H1 (cell line): ENCODE measurements at regions not wholly inside any gene's neighbourhood (a gene's known extent, or its start where the extent isn't known, plus 50 kb on each side); places are given as distances from the start of the nearest gene placed in this dataset.

ENCODE experiments used
- CTCF ChIA-PET: fragments of 300-600 bp; sonication (Branson Sonifier 250); formaldehyde crosslinking; loops from one replicate; lab custom pipeline; 2021; ENCODE audit not compliant: partially characterized antibody; lab: Charles Lee
- POLR2A ChIA-PET: fragments of 300-600 bp; sonication (Branson Sonifier 250); formaldehyde crosslinking; loops from one replicate; lab custom pipeline; 2021; ENCODE audit warnings: inconsistent platforms; ENCODE audit not compliant: partially characterized antibody; lab: Charles Lee
- DNase-seq, 2 experiments: peaks; one replicate each; pipeline versions ENCODE4 v3.0.0 to v3.0.0-alpha.2; 2010 to 2022; ENCODE audit warnings: low spot score in 2 of 2, low read depth in 1 of 2, mixed read lengths in 1 of 2
- FAIRE-seq: peaks from 2 replicates; lab custom pipeline; 2011; peaks lifted over from hg19 to GRCh38; lab: Jason Lieb, UNC
- H2AFZ ChIP-seq: 2 replicates; pipeline ENCODE4 v1.8.1; 2012; ENCODE audit warnings: low read length, inconsistent platforms
- H2AK5ac ChIP-seq: 2 replicates; pipeline ENCODE4 v1.6.1; 2013; ENCODE audit warnings: low read depth, low read length
- H2BK120ac ChIP-seq: replicated peaks from 2 replicates; pipeline ENCODE3; 2013; ENCODE audit warnings: low read depth, low read length, inconsistent platforms
- H2BK12ac ChIP-seq: 2 replicates; pipeline ENCODE4 v1.6.1; 2013; ENCODE audit warnings: low read depth, low read length
- H2BK15ac ChIP-seq: 2 replicates; pipeline ENCODE4 v1.6.1; 2013; ENCODE audit warnings: low read length
- H2BK20ac ChIP-seq: 2 replicates; pipeline ENCODE4 v1.6.1; 2013; ENCODE audit warnings: low read length
- H2BK5ac ChIP-seq: 2 replicates; pipeline ENCODE4 v1.6.1; 2013; ENCODE audit warnings: low read depth, low read length
- H3K14ac ChIP-seq: 2 replicates; pipeline ENCODE4 v1.6.1; 2013; ENCODE audit warnings: inconsistent platforms; ENCODE audit not compliant: insufficient read length
- H3K18ac ChIP-seq: 2 replicates; pipeline ENCODE4 v1.6.1; 2013; ENCODE audit warnings: low read length; ENCODE audit errors: extremely low read depth
- H3K23ac ChIP-seq: 2 replicates; pipeline ENCODE4 v1.6.1; 2013; ENCODE audit warnings: inconsistent platforms; ENCODE audit not compliant: insufficient read length
- H3K23me2 ChIP-seq: 2 replicates; pipeline ENCODE4 v1.6.1; 2013; ENCODE audit warnings: low read depth, low read length
- H3K27ac ChIP-seq: 2 replicates; pipeline ENCODE4 v1.6.1; 2011; ENCODE audit warnings: low read depth, low read length, inconsistent platforms
- H3K27me3 ChIP-seq, 4 experiments: replicated peaks in 1 of 4; 1 replicate in 1 of 4; 2 replicates in 3 of 4; pipeline versions ENCODE4 v1.6.1 to v1.8.1; 2011 to 2013; ENCODE audit warnings: low read length in 3 of 4, mild to moderate bottlenecking in 3 of 4, inconsistent platforms in 2 of 4, mixed read lengths in 2 of 4, moderate library complexity in 1 of 4; ENCODE audit not compliant: control insufficient read depth in 3 of 4, insufficient read depth in 3 of 4; ENCODE audit errors: extremely low read depth in 1 of 4
- H3K36me3 ChIP-seq, 4 experiments: 2 replicates each; pipeline versions ENCODE4 v1.6.1 to v1.8.1; 2011 to 2013; ENCODE audit warnings: mild to moderate bottlenecking in 4 of 4, low read length in 3 of 4, moderate library complexity in 2 of 4, control low read depth in 1 of 4, inconsistent platforms in 1 of 4; ENCODE audit not compliant: insufficient read depth in 4 of 4, control insufficient read depth in 2 of 4
- H3K4ac ChIP-seq: replicated peaks from 2 replicates; pipeline ENCODE3; 2013; ENCODE audit warnings: low read length, low read depth, mixed read lengths, inconsistent platforms; ENCODE audit not compliant: insufficient read length
- H3K4me1 ChIP-seq, 4 experiments: replicated peaks in 1 of 4; 1 replicate in 1 of 4; 2 replicates in 3 of 4; pipeline versions ENCODE4 v1.6.1 to v1.8.1; 2011 to 2013; ENCODE audit warnings: low read length in 3 of 4, inconsistent platforms in 2 of 4, mixed read lengths in 1 of 4; ENCODE audit not compliant: insufficient read depth in 4 of 4, control insufficient read depth in 3 of 4
- H3K4me2 ChIP-seq, 2 experiments: 2 replicates each; pipeline versions ENCODE4 v1.6.1 to v1.8.1; 2011 to 2013; ENCODE audit warnings: low read depth in 2 of 2, low read length in 2 of 2, control low read depth in 1 of 2, inconsistent platforms in 1 of 2, mild to moderate bottlenecking in 1 of 2; ENCODE audit not compliant: insufficient read depth in 1 of 2
- H3K4me3 ChIP-seq, 4 experiments: fragments of 200-600, 300-600 bp in 1 of 4; sonication (generic), shearing (Covaris generic), sonication (Bioruptor Twin) in 1 of 4; 2 replicates each; pipeline versions ENCODE4 v1.5.1 to v1.8.1; 2011 to 2016; ENCODE audit warnings: low read length in 4 of 4, low read depth in 3 of 4, control low read depth in 2 of 4, inconsistent platforms in 2 of 4, mild to moderate bottlenecking in 2 of 4, mixed read lengths in 1 of 4, moderate library complexity in 1 of 4; ENCODE audit not compliant: insufficient read depth in 2 of 4; ENCODE audit errors: extremely low read depth in 1 of 4
- H3K56ac ChIP-seq: replicated peaks from 2 replicates; pipeline ENCODE3; 2013; ENCODE audit warnings: low read depth, mild to moderate bottlenecking, mixed read lengths, low read length, inconsistent platforms; ENCODE audit not compliant: insufficient read length
- H3K79me1 ChIP-seq: 2 replicates; pipeline ENCODE4 v1.6.1; 2013; ENCODE audit warnings: low read depth, low read length, control low read depth
- H3K79me2 ChIP-seq, 2 experiments: 2 replicates each; pipeline versions ENCODE4 v1.6.1 to v1.8.1; 2012 to 2013; ENCODE audit warnings: low read length in 2 of 2, mild to moderate bottlenecking in 2 of 2, inconsistent platforms in 1 of 2; ENCODE audit not compliant: insufficient read depth in 2 of 2, control insufficient read depth in 1 of 2
- H3K9ac ChIP-seq, 4 experiments: replicated peaks in 1 of 4; 1 replicate in 1 of 4; 2 replicates in 3 of 4; pipeline versions ENCODE4 v1.6.1 to v1.8.1; 2011 to 2013; ENCODE audit warnings: low read depth in 3 of 4, low read length in 3 of 4, control low read depth in 2 of 4, mild to moderate bottlenecking in 2 of 4, moderate library complexity in 2 of 4, inconsistent platforms in 1 of 4; ENCODE audit errors: extremely low read depth in 1 of 4
- H3K9me3 ChIP-seq, 2 experiments: 2 replicates each; pipeline versions ENCODE4 v1.6.1 to v1.8.1; 2012 to 2013; ENCODE audit warnings: mild to moderate bottlenecking in 2 of 2, moderate library complexity in 2 of 2, control low read depth in 1 of 2, inconsistent platforms in 1 of 2, low read depth in 1 of 2, low read length in 1 of 2, mixed read lengths in 1 of 2; ENCODE audit not compliant: insufficient read depth in 2 of 2
- H4K20me1 ChIP-seq, 2 experiments: replicated peaks in 1 of 2; 2 replicates each; pipeline versions ENCODE3 to v1.8.1; 2011 to 2013; ENCODE audit warnings: inconsistent platforms in 2 of 2, low read length in 2 of 2, mild to moderate bottlenecking in 1 of 2; ENCODE audit not compliant: insufficient read depth in 2 of 2, control insufficient read depth in 1 of 2
- H4K5ac ChIP-seq: 2 replicates; pipeline ENCODE4 v1.6.1; 2013; ENCODE audit warnings: low read length, low read depth, mixed read lengths, inconsistent platforms; ENCODE audit not compliant: insufficient read length
- H4K8ac ChIP-seq: 2 replicates; pipeline ENCODE4 v1.8.0; 2013; ENCODE audit warnings: mild to moderate bottlenecking, moderate library complexity, low read length, inconsistent platforms; ENCODE audit not compliant: insufficient read depth; ENCODE audit errors: extremely low read depth
- H4K91ac ChIP-seq: replicated peaks from 2 replicates; pipeline ENCODE3; 2013; ENCODE audit warnings: low read length, mixed read lengths, inconsistent platforms; ENCODE audit not compliant: insufficient read length
- ATF3 ChIP-seq: IDR thresholded peaks from 2 replicates; pipeline ENCODE4 v1.6.1; 2011; ENCODE audit warnings: low read depth, mild to moderate bottlenecking, low read length; ENCODE audit not compliant: insufficient read depth
- CHD2 ChIP-seq: IDR thresholded peaks from 2 replicates; pipeline ENCODE4 v1.6.1; 2012; ENCODE audit warnings: low read length, improper control_type of control experiment
- GABPA ChIP-seq: IDR thresholded peaks from 2 replicates; pipeline ENCODE4 v1.6.1; 2011; ENCODE audit warnings: mild to moderate bottlenecking, low read length, moderate library complexity, borderline replicate concordance; ENCODE audit not compliant: insufficient read depth
- KDM1A ChIP-seq: fragments of 200-600, 300-600 bp; sonication (generic); IDR thresholded peaks from 2 replicates; pipeline ENCODE4 v1.7.1; 2016; ENCODE audit warnings: mild to moderate bottlenecking, low read length, borderline replicate concordance
- KDM5A ChIP-seq: fragments of 200-600 bp; IDR thresholded peaks from 2 replicates; pipeline ENCODE4 v1.7.1; 2012; ENCODE audit warnings: mild to moderate bottlenecking, low read length, inconsistent platforms, mixed read lengths
- RAD21 ChIP-seq, 2 experiments: IDR thresholded peaks in 1 of 2; conservative IDR thresholded peaks in 1 of 2; 2 replicates each; pipeline ENCODE4 v1.6.1; 2011; ENCODE audit warnings: low read depth in 2 of 2, low read length in 2 of 2, improper control_type of control experiment in 1 of 2, inconsistent platforms in 1 of 2, mild to moderate bottlenecking in 1 of 2, moderate library complexity in 1 of 2
- RNF2 ChIP-seq: fragments of 200-900, 300-1000 bp; sonication (generic); IDR thresholded peaks from 2 replicates; pipeline ENCODE4 v1.7.1; 2016; ENCODE audit warnings: borderline replicate concordance, low read depth, mild to moderate bottlenecking, antibody characterized with exemption, low read length; ENCODE audit not compliant: poor library complexity, severe bottlenecking; ENCODE audit errors: missing control alignments
- SIRT6 ChIP-seq: IDR thresholded peaks from one replicate; pipeline ENCODE4 v1.7.1; 2012; ENCODE audit warnings: low read length, inconsistent platforms
- SRF ChIP-seq: IDR thresholded peaks from 2 replicates; pipeline ENCODE4 v1.6.1; 2011; ENCODE audit warnings: mild to moderate bottlenecking, low read depth, low read length, moderate library complexity
- TCF12 ChIP-seq: IDR thresholded peaks from 2 replicates; pipeline ENCODE4 v1.6.1; 2011; ENCODE audit warnings: low read depth, mild to moderate bottlenecking, low read length
- WGBS, 2 experiments: shearing (Covaris generic) in 1 of 2; methylation state at CpG; one replicate each; pipeline versions ENCODE4 v1.1.6 to v1.1.7; 2013 to 2015; ENCODE audit warnings: low lambda C conversion rate in 2 of 2, mixed read lengths in 2 of 2, inconsistent platforms in 1 of 2, low coverage in 1 of 2, missing lambda C conversion rate in 1 of 2; ENCODE audit not compliant: insufficient replicate concordance in 2 of 2, insufficient coverage in 1 of 2, insufficient read length in 1 of 2; ENCODE audit errors: extremely low coverage in 1 of 2, missing lambda C conversion rate in 1 of 2; 5-methylcytosine and 5-hydroxymethylcytosine counted together
- TF ChIP-seq, protein P1 (sequence below), 3 experiments: IDR thresholded peaks; 1 replicate in 2 of 3; 2 replicates in 1 of 3; pipeline versions ENCODE4 v1.5.1 to v1.6.1; 2011; ENCODE audit warnings: low read length in 3 of 3, mild to moderate bottlenecking in 3 of 3, inconsistent platforms in 2 of 3, low read depth in 1 of 3, moderate library complexity in 1 of 3; ENCODE audit not compliant: insufficient read depth in 1 of 3; ENCODE audit errors: control extremely low read depth in 1 of 3

DNA sequence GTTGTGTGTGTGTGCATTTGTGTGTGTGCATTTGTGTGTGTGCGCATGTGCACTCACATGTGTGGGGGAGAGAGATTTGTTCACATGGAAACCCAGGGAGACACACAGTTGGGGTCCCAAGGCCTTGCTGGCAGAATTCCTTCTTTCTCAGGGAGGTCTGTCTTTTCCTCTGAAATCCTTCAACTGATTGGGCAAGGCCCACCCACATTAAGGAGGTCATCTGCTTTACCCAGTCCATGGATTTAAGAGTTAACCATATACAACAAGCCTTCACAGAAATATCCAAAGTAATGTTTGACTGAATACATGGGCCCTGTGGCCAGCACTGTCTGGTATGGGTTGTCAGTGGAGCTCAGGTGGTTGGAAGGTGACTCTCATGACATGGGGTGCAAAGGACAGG, 641.4 kb downstream of the BRD1 start:
- ChIA-PET CTCF (no interaction called here), POLR2A (no interaction called here)
- no peak for TF ChIP-seq KDM5A
- TF ChIP-seq SRF, result no peak
- no peak for TF ChIP-seq GABPA
- no peak for TF ChIP-seq KDM1A
- TF ChIP-seq CHD2, result no peak
- TF ChIP-seq RAD21 (IDR thresholded peaks at IDR 0.05 in 1 of 2, conservative IDR thresholded peaks at IDR 0.05 in 1 of 2; ENCODE audit: low read depth in 2 of 2, low read length in 2 of 2), result no peak
- no peak for TF ChIP-seq TCF12
- TF ChIP-seq ATF3, result no peak
- TF ChIP-seq, protein P1, sequence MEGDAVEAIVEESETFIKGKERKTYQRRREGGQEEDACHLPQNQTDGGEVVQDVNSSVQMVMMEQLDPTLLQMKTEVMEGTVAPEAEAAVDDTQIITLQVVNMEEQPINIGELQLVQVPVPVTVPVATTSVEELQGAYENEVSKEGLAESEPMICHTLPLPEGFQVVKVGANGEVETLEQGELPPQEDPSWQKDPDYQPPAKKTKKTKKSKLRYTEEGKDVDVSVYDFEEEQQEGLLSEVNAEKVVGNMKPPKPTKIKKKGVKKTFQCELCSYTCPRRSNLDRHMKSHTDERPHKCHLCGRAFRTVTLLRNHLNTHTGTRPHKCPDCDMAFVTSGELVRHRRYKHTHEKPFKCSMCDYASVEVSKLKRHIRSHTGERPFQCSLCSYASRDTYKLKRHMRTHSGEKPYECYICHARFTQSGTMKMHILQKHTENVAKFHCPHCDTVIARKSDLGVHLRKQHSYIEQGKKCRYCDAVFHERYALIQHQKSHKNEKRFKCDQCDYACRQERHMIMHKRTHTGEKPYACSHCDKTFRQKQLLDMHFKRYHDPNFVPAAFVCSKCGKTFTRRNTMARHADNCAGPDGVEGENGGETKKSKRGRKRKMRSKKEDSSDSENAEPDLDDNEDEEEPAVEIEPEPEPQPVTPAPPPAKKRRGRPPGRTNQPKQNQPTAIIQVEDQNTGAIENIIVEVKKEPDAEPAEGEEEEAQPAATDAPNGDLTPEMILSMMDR (IDR thresholded peaks at IDR 0.05; ENCODE audit: control extremely low read depth in 1 of 3, insufficient read depth in 1 of 3, low read depth in 1 of 3, low read length in 3 of 3), result no peak
- no peak for TF ChIP-seq RNF2
- TF ChIP-seq SIRT6, result no peak

More for the DNA sequence above, 641.4 kb downstream of the BRD1 start:
- Histone ChIP-seq H2BK120ac (no peak overlapping the region), H2BK12ac (no peak overlapping the region), H3K4me3 (no peak overlapping the region), H3K36me3 (no peaks in the 10 kb centered on the region), H4K91ac (no peak overlapping the region), H3K56ac (no peak overlapping the region), H2BK5ac (no peak overlapping the region), H4K5ac (no peak overlapping the region), H3K4me1 (no peaks in the 10 kb centered on the region; a peak in 1 of 7 replicates), H4K20me1 (no peaks in the 10 kb centered on the region), H3K23ac (no peak overlapping the region), H2BK20ac (no peak overlapping the region), H3K9me3 (no peaks in the 10 kb centered on the region), H3K23me2 (peaks cover 3% of the 10 kb centered on the region; the same call in 1 of the 2 replicates), H3K9ac (no peak overlapping the region), H3K14ac (no peak overlapping the region), H3K18ac (no peak overlapping the region), H3K4me2 (no peak overlapping the region), H3K27me3 (peaks cover 0 to 2% (median 0%) of the 10 kb centered on the region in 4 experiments; a peak in 1 of 7 replicates), H3K79me2 (no peaks in the 10 kb centered on the region), H4K8ac (no peak overlapping the region; the same call in 1 of the 2 replicates), H2AFZ (no peak overlapping the region), H3K27ac (no peak overlapping the region), H2BK15ac (no peak overlapping the region), H2AK5ac (no peak overlapping the region), H3K79me1 (no peaks in the 10 kb centered on the region), H3K4ac (no peak overlapping the region)
- WGBS, 2 experiments, result 100% methylated on average over 1 of the region's 1 CpG; no CpG with 5 or more reads in 1 of the 2 experiments
- DNase-seq (no peak), FAIRE-seq (no peak)
